ENCODE measurements at regions not wholly inside any gene's neighbourhood (a gene's known extent, or its start where the extent isn't known, plus 50 kb on each side); places are given as distances from the start of the nearest gene placed in this dataset.

DNA sequence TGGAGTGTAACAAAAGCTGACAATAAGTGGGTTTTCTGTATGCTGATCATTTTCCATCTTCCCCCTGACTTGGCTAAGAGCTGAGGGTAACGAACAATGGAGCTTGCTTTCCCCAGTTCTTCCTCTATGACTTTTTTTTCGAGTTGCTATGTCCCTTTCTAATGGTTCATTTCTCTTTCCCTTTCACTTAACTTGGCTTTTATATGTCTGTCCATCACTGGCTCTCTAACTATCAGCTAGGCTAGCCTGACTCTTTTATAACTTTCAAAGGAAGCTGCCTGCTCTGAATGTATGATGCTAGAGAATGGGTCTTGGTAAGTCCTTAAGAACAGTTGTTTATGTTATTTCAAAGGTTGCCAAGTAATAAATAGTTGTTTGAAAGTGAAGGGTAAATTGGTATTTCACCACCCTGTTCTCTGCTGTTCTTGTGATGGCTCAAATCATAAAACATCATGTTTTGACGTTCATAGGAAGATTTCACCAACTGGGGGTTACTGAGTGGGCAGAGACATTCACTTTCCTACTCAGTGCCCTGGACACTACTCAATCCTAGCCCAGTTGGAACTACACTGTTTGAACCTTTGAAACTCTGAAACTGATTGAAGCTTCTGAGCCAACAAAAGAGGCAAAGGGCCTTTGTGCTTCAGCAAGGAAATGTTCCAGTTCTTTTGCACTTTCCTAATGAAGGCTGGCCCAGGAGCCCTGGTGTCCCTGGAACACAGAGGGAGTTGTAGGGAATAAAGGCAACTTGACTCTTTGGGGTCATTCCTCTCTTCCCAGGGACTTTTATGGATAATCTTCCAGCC lies 85.4 kb upstream of the PHYHIPL start:
- TF ChIP-seq POLR2A (IDR thresholded peaks at IDR 0.05; ENCODE audit: low read depth, low read length) (no peak), MAZ (IDR thresholded peaks at IDR 0.05; ENCODE audit: borderline replicate concordance, low read depth, low read length) (no peak), CEBPB (IDR thresholded peaks at IDR 0.05; ENCODE audit: low read depth, low read length) (no peak), RFX5 (IDR thresholded peaks at IDR 0.05; ENCODE audit: low read depth, low read length) (no peak), MAFK (IDR thresholded peaks at IDR 0.05; ENCODE audit: low read depth, low read length) (no peak), RCOR1 (IDR thresholded peaks at IDR 0.05; ENCODE audit: insufficient replicate concordance, low read length) (no peak), SMC3 (IDR thresholded peaks at IDR 0.05; ENCODE audit: low read depth, low read length) (no peak), FOS (IDR thresholded peaks at IDR 0.05; ENCODE audit: low read depth, low read length) (no peak)
- TF ChIP-seq, protein P1, sequence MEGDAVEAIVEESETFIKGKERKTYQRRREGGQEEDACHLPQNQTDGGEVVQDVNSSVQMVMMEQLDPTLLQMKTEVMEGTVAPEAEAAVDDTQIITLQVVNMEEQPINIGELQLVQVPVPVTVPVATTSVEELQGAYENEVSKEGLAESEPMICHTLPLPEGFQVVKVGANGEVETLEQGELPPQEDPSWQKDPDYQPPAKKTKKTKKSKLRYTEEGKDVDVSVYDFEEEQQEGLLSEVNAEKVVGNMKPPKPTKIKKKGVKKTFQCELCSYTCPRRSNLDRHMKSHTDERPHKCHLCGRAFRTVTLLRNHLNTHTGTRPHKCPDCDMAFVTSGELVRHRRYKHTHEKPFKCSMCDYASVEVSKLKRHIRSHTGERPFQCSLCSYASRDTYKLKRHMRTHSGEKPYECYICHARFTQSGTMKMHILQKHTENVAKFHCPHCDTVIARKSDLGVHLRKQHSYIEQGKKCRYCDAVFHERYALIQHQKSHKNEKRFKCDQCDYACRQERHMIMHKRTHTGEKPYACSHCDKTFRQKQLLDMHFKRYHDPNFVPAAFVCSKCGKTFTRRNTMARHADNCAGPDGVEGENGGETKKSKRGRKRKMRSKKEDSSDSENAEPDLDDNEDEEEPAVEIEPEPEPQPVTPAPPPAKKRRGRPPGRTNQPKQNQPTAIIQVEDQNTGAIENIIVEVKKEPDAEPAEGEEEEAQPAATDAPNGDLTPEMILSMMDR (conservative IDR thresholded peaks at IDR 0.05; ENCODE audit: low read depth, low read length), result no peak
- TF ChIP-seq, protein P2, sequence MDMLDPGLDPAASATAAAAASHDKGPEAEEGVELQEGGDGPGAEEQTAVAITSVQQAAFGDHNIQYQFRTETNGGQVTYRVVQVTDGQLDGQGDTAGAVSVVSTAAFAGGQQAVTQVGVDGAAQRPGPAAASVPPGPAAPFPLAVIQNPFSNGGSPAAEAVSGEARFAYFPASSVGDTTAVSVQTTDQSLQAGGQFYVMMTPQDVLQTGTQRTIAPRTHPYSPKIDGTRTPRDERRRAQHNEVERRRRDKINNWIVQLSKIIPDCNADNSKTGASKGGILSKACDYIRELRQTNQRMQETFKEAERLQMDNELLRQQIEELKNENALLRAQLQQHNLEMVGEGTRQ (IDR thresholded peaks at IDR 0.05; ENCODE audit: low read depth, low read length), result no peak
